ENCODE measurements at regions not wholly inside any gene's neighbourhood (a gene's known extent, or its start where the extent isn't known, plus 50 kb on each side); places are given as distances from the start of the nearest gene placed in this dataset.
"Not testable (repeated sequence)": the region's sequence is repeated elsewhere in the genome, so short reads cannot be mapped to it uniquely, and the experiment has no call there.

DNA sequence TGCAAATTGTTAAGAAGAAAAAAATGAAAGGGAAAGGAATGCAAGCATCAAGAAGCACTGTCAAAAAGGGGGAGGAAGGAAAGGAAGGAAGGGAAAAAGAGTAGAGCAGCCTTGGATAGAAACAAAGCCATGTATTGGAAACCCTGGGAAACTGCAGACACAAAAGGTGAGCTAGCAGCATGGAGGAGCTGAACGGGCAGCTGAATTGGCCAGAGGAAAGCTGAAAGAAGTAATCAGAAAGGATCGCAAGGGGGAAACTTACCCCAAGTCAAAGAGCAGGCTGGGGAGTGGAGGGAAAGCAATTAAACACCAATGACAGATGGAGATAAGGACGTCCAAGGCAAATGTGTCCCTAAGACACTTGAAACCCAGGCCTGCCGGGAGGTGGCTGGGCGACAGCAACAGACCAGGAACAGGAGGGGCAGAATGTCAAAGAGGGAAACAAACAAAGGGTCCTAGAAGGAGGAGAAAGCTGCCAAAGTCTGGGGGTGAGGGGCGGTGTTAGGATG is 93.8 kb upstream of the SVIL start:
- H3K4me1 ChIP-seq (ENCODE audit: control insufficient read depth in 1 of 2, insufficient read depth in 2 of 2, low read length in 2 of 2), result peaks cover 40 to 57% of the 10 kb centered on the region in 2 donors
- H4K20me1 ChIP-seq (ENCODE audit: insufficient read depth, low read length), result peaks cover 54% of the 10 kb centered on the region
- H3K27me3 ChIP-seq (ENCODE audit: control insufficient read depth in 2 of 2, insufficient read depth in 2 of 2, low read length in 2 of 2), result no peaks in the 10 kb centered on the region
- no peak overlapping the region for H3K4me2 ChIP-seq (replicated peaks; ENCODE audit: extremely low read depth, low read length, poor library complexity, severe bottlenecking)
- intact Hi-C loops (cut with micrococcal nuclease), result no loop called here
- peaks cover 79% of the 10 kb centered on the region for H3K4me1 Mint-ChIP-seq
- no peak for DNase-seq
- H3K9ac ChIP-seq (ENCODE audit: insufficient read depth, low read length, poor library complexity, severe bottlenecking), result no peak overlapping the region
- peaks cover 21 to 28% of the 10 kb centered on the region in 2 donors for H3K36me3 Mint-ChIP-seq
- TF ChIP-seq, protein P1, sequence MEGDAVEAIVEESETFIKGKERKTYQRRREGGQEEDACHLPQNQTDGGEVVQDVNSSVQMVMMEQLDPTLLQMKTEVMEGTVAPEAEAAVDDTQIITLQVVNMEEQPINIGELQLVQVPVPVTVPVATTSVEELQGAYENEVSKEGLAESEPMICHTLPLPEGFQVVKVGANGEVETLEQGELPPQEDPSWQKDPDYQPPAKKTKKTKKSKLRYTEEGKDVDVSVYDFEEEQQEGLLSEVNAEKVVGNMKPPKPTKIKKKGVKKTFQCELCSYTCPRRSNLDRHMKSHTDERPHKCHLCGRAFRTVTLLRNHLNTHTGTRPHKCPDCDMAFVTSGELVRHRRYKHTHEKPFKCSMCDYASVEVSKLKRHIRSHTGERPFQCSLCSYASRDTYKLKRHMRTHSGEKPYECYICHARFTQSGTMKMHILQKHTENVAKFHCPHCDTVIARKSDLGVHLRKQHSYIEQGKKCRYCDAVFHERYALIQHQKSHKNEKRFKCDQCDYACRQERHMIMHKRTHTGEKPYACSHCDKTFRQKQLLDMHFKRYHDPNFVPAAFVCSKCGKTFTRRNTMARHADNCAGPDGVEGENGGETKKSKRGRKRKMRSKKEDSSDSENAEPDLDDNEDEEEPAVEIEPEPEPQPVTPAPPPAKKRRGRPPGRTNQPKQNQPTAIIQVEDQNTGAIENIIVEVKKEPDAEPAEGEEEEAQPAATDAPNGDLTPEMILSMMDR (IDR thresholded peaks at IDR 0.05), result no peak
- H3K4me3 ChIP-seq (replicated peaks in 1 of 3; ENCODE audit: low read depth in 2 of 3, low read length in 3 of 3), result no peak overlapping the region
- no peak overlapping the region for H3K4me3 Mint-ChIP-seq
- H3K79me2 ChIP-seq (ENCODE audit: insufficient read depth, low read length), result peaks cover 92% of the 10 kb centered on the region
- H3K27ac ChIP-seq (ENCODE audit: low read depth in 1 of 2, low read length in 2 of 2), result no peak overlapping the region
- H2AFZ ChIP-seq (ENCODE audit: insufficient read depth, low read depth, low read length, poor library complexity, severe bottlenecking), result no peak overlapping the region
- WGBS (ENCODE audit: insufficient coverage), result 54% methylated on average over 3 of the region's 6 CpGs
- H3K9me3 ChIP-seq (replicated peaks in 1 of 2; ENCODE audit: control insufficient read depth in 1 of 2, insufficient read depth in 1 of 2, low read length in 2 of 2), result no peaks in the 10 kb centered on the region
- peak overlapping the region in 2 of 7 donors; percentile 13 to 30 for H3K27ac Mint-ChIP-seq
- H3K27me3 Mint-ChIP-seq (ENCODE audit: low read depth in 3 of 3), result no peaks in the 10 kb centered on the region
- H3K9me3 Mint-ChIP-seq, result no peaks in the 10 kb centered on the region
- peaks cover 6 to 12% of the 10 kb centered on the region in 2 donors for H3K36me3 ChIP-seq (replicated peaks in 1 of 2; ENCODE audit: control insufficient read depth in 1 of 2, insufficient read depth in 2 of 2, low read length in 2 of 2)

DNA sequence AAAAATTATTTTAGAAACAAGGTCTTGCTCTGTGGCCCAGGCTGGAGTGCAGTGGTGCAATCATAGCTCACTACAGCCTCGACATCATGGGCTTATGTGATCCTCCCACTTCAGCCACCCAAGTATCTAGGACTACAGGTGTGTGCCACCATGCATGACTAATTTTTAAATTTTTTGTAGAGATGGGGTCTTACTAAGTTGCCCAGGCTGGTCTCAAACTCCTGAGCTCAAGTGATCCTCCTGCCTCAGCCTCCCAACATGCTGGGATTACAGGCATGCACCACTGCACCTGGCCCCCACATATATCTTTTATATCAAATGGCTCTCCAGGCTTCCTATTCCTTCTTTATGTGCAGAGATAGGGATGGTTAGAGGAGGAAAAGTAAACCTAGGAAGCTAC is 91.2 kb upstream of the SVIL start:
- Mint-ChIP-seq H3K36me3 (peaks cover 20 to 28% of the 10 kb centered on the region in 2 donors), H3K27ac (peak overlapping the region in 4 of 7 donors; percentile 20 to 81 (median 46))

More for the DNA sequence above, 91.2 kb upstream of the SVIL start:
- peaks cover 42% of the 10 kb centered on the region for H4K20me1 ChIP-seq (ENCODE audit: insufficient read depth, low read length)
- no CpG with 5 or more reads among the region's 1 CpG for WGBS (ENCODE audit: insufficient coverage)
- H3K4me3 ChIP-seq (replicated peaks in 1 of 3; ENCODE audit: low read depth in 2 of 3, low read length in 3 of 3), result peak overlapping the region in 1 of 3 experiments; percentile 18
- H2AFZ ChIP-seq (ENCODE audit: insufficient read depth, low read depth, low read length, poor library complexity, severe bottlenecking); H3K36me3 ChIP-seq (replicated peaks in 1 of 2; ENCODE audit: control insufficient read depth in 1 of 2, insufficient read depth in 2 of 2, low read length in 2 of 2); H3K27me3 ChIP-seq (ENCODE audit: control insufficient read depth in 2 of 2, insufficient read depth in 2 of 2, low read length in 2 of 2); H3K9me3 Mint-ChIP-seq; H3K27me3 Mint-ChIP-seq (ENCODE audit: low read depth in 3 of 3); H3K9ac ChIP-seq (ENCODE audit: insufficient read depth, low read length, poor library complexity, severe bottlenecking); H3K9me3 ChIP-seq (replicated peaks in 1 of 2; ENCODE audit: control insufficient read depth in 1 of 2, insufficient read depth in 1 of 2, low read length in 2 of 2); H3K4me3 Mint-ChIP-seq; DNase-seq; intact Hi-C loops (cut with micrococcal nuclease): not testable (repeated sequence)
- peaks cover 34 to 46% of the 10 kb centered on the region in 2 donors for H3K4me1 ChIP-seq (ENCODE audit: control insufficient read depth in 1 of 2, insufficient read depth in 2 of 2, low read length in 2 of 2)
- peaks cover 65% of the 10 kb centered on the region for H3K4me1 Mint-ChIP-seq
- peaks cover 89% of the 10 kb centered on the region for H3K79me2 ChIP-seq (ENCODE audit: insufficient read depth, low read length)
- peak overlapping the region; percentile 62 for H3K4me2 ChIP-seq (replicated peaks; ENCODE audit: extremely low read depth, low read length, poor library complexity, severe bottlenecking)
- peak overlapping the region; percentile 48 to 68 for H3K27ac ChIP-seq (ENCODE audit: low read depth in 1 of 2, low read length in 2 of 2)

Data from CD14-positive monocyte (primary cell).